HepG2 (cell line): ENCODE measurements at regions not wholly inside any gene's neighbourhood (a gene's known extent, or its start where the extent isn't known, plus 50 kb on each side); places are given as distances from the start of the nearest gene placed in this dataset.

Experiments used
- ATAC-seq: fragments of 200-7000 bp; cut with Tn5 transposase; 3 replicates; pipeline ENCODE4 v1.9.1; 2020; ENCODE audit warnings: mild to moderate bottlenecking, moderate library complexity
- BruUV-seq: library from RNA; stranded (reverse); fragments of 400-500 nt; replicated peaks from 2 replicates; lab custom pipeline; 2021; lab: Mats Ljungman, UMichigan
- CTCF ChIA-PET: fragments of 300-600 bp; formaldehyde crosslinking; extraction: SDS; loops from one replicate; lab custom pipeline; 2021; ENCODE audit warnings: low total read pairs, inconsistent platforms, low intra/inter-chr PET ratio; lab: Yijun Ruan, JAX
- POLR2A ChIA-PET: fragments of 350-600 bp; sonication (Branson Sonifier 250); formaldehyde crosslinking; loops from one replicate; lab custom pipeline; 2020; ENCODE audit warnings: antibody characterized with exemption, inconsistent platforms; lab: Yijun Ruan, JAX
- DNase-seq: peaks from one replicate; pipeline ENCODE4 v3.0.0-alpha.2; 2015; ENCODE audit warnings: low spot score
- FAIRE-seq: peaks from 3 replicates; lab custom pipeline; 2011; peaks lifted over from hg19 to GRCh38; lab: Jason Lieb, UNC
- H2AFZ ChIP-seq: one replicate; pipeline ENCODE4 v1.6.1; 2011; ENCODE audit warnings: low read length, inconsistent platforms
- H3K27ac ChIP-seq: fragments of 300-600 bp; 3 replicates; pipeline ENCODE4 v1.8.0; 2011; ENCODE audit warnings: mixed run types, mild to moderate bottlenecking, mixed read lengths, low read length, inconsistent platforms; ENCODE audit not compliant: insufficient read depth; ENCODE audit errors: extremely low read length
- H3K27me3 ChIP-seq, 2 experiments: fragments of 200-600 bp in 1 of 2; 2 replicates in 1 of 2; 3 replicates in 1 of 2; pipeline versions ENCODE4 v1.6.0 to v1.8.0; 2011; ENCODE audit warnings: low read length in 2 of 2, mild to moderate bottlenecking in 2 of 2, moderate library complexity in 2 of 2, inconsistent platforms in 1 of 2; ENCODE audit not compliant: insufficient read depth in 2 of 2, control insufficient read depth in 1 of 2
- H3K36me3 ChIP-seq, 2 experiments: fragments of 200-600 bp in 1 of 2; replicated peaks in 1 of 2; 2 replicates in 1 of 2; 3 replicates in 1 of 2; pipeline versions ENCODE4 v1.5.1 to v1.8.0; 2011; ENCODE audit warnings: low read length in 2 of 2, inconsistent platforms in 1 of 2; ENCODE audit not compliant: insufficient read depth in 2 of 2, control insufficient read depth in 1 of 2
- H3K4me1 ChIP-seq: 2 replicates; pipeline ENCODE4 v1.5.1; 2012; ENCODE audit warnings: low read length, inconsistent platforms; ENCODE audit not compliant: insufficient read depth
- H3K4me2 ChIP-seq: 2 replicates; pipeline ENCODE4 v1.6.0; 2011; ENCODE audit warnings: low read depth, low read length, inconsistent platforms
- H3K4me3 ChIP-seq, 3 experiments: fragments of 200-600 bp in 1 of 3; sonication (generic), shearing (Covaris generic) in 1 of 3; replicated peaks in 1 of 3; 2 replicates each; pipeline ENCODE4 v1.5.1; 2011 to 2016; ENCODE audit warnings: low read length in 3 of 3, inconsistent platforms in 2 of 3, low read depth in 2 of 3, mild to moderate bottlenecking in 2 of 3, control low read depth in 1 of 3, mixed read lengths in 1 of 3; ENCODE audit not compliant: insufficient read depth in 1 of 3
- H3K79me2 ChIP-seq: one replicate; pipeline ENCODE4 v1.6.1; 2011; ENCODE audit warnings: low read length, inconsistent platforms; ENCODE audit not compliant: insufficient read depth
- H3K9ac ChIP-seq: 2 replicates; pipeline ENCODE4 v1.6.0; 2011; ENCODE audit warnings: mild to moderate bottlenecking, low read depth, low read length, inconsistent platforms; ENCODE audit not compliant: insufficient read depth
- H3K9me3 ChIP-seq: 2 replicates; pipeline ENCODE4 v1.5.1; 2012; ENCODE audit warnings: mild to moderate bottlenecking, low read length
- H4K20me1 ChIP-seq: 2 replicates; pipeline ENCODE4 v1.6.0; 2011; ENCODE audit warnings: inconsistent platforms, mild to moderate bottlenecking, low read length, moderate library complexity; ENCODE audit not compliant: insufficient read depth
- FOXA3 ChIP-seq: IDR thresholded peaks from 2 replicates; pipeline ENCODE4 v1.6.1; 2016; ENCODE audit warnings: missing genetic modification reagents, missing compliant biosample characterization
- HBP1 ChIP-seq: IDR thresholded peaks from 2 replicates; pipeline ENCODE4 v1.6.1; 2016; ENCODE audit warnings: low read depth, control low read depth
- HNRNPLL ChIP-seq: fragments of 200-400 bp; formaldehyde crosslinking; IDR thresholded peaks from 2 replicates; pipeline ENCODE4 v1.6.1; 2017; ENCODE audit warnings: mild to moderate bottlenecking, low read depth, low read length; ENCODE audit not compliant: poor library complexity, severe bottlenecking
- KLF11 ChIP-seq: IDR thresholded peaks from 2 replicates; pipeline ENCODE4 v1.6.1; 2016; ENCODE audit warnings: missing compliant biosample characterization
- PAXIP1 ChIP-seq: sonication (generic); formaldehyde crosslinking; conservative IDR thresholded peaks from 2 replicates; pipeline ENCODE4 v1.4.0; 2020; ENCODE audit warnings: mild to moderate bottlenecking, missing genetic modification reagents, moderate library complexity
- REL ChIP-seq: sonication (generic); formaldehyde crosslinking; conservative IDR thresholded peaks from 2 replicates; pipeline ENCODE4 v1.8.0; 2022; ENCODE audit warnings: mild to moderate bottlenecking, missing genetic modification reagents, moderate library complexity
- RFX1 ChIP-seq: fragments of 450-650 bp; IDR thresholded peaks from 2 replicates; pipeline ENCODE4 v1.6.1; 2017
- SP4 ChIP-seq: sonication (generic); formaldehyde crosslinking; IDR thresholded peaks from 2 replicates; pipeline ENCODE4 v1.8.1; 2023; ENCODE audit warnings: mild to moderate bottlenecking, missing genetic modification reagents
- ZNF761 ChIP-seq: sonication (generic); formaldehyde crosslinking; conservative IDR thresholded peaks from 2 replicates; pipeline ENCODE4 v1.4.0; 2020; ENCODE audit warnings: mild to moderate bottlenecking, missing genetic modification reagents
- ZNF816 ChIP-seq: sonication (generic); formaldehyde crosslinking; IDR thresholded peaks from 2 replicates; pipeline ENCODE4 v1.8.0; 2022; ENCODE audit warnings: missing genetic modification reagents, mild to moderate bottlenecking, borderline replicate concordance
- ZNF83 ChIP-seq: sonication (generic); formaldehyde crosslinking; IDR thresholded peaks from 2 replicates; pipeline ENCODE4 v1.4.0; 2020; ENCODE audit warnings: missing genetic modification reagents, mild to moderate bottlenecking, borderline replicate concordance
- ZNF841 ChIP-seq: sonication (generic); formaldehyde crosslinking; IDR thresholded peaks from 2 replicates; pipeline ENCODE4 v1.8.1; 2023; ENCODE audit warnings: missing genetic modification reagents, borderline replicate concordance
- WGBS: methylation state at CpG from one replicate; pipeline ENCODE4 v1.1.6; 2017; ENCODE audit warnings: low lambda C conversion rate; 5-methylcytosine and 5-hydroxymethylcytosine counted together
- in situ Hi-C: cut with HindIII; loops from 2 replicates; pipeline ENCODE4 v1.10.0; 2017; ENCODE audit warnings: low pct_unique_long_range_greater_than_20kb; ENCODE audit not compliant: extremely low pct_ligation_motif_present
- intact Hi-C: fragments of 100-400 bp; cut with micrococcal nuclease; formaldehyde crosslinking; loops from one replicate; pipeline ENCODE4 v1.10.0; 2022; ENCODE audit not compliant: unreplicated experiment

GRCh38 chr15:98447069-98447468, 201.3 kb upstream of the IGF1R start:
- CTCF ChIA-PET = no interaction called here
- peaks cover 0 to 66% of the 10 kb centered on the region in 2 experiments for H3K27me3 ChIP-seq
- H3K4me1 ChIP-seq = no peaks in the 10 kb centered on the region
- H2AFZ ChIP-seq = no peak overlapping the region
- ATAC-seq (no peak), DNase-seq (no peak), FAIRE-seq (no peak)
- no peaks in the 10 kb centered on the region for H3K9me3 ChIP-seq
- in situ Hi-C loops (no loop called here), intact Hi-C loops (no loop called here)
- no peaks in the 10 kb centered on the region for H3K79me2 ChIP-seq
- H3K9ac ChIP-seq = no peak overlapping the region
- H4K20me1 ChIP-seq = no peaks in the 10 kb centered on the region
- no peaks in the 10 kb centered on the region for H3K36me3 ChIP-seq
- H3K4me2 ChIP-seq = no peak overlapping the region
- WGBS = 6% methylated on average over 7 of the region's 8 CpGs
- H3K4me3 ChIP-seq = no peak overlapping the region
- no TSS peak for BruUV-seq
- POLR2A ChIA-PET = no interaction called here
- TF ChIP-seq REL (CRISPR knock-in tag) = no peak
- TF ChIP-seq ZNF761 (CRISPR knock-in tag) = no peak
- no peak for TF ChIP-seq ZNF816 (CRISPR knock-in tag)
- H3K27ac ChIP-seq = no peak overlapping the region

- no peak for ATAC-seq
- in situ Hi-C loops (no loop called here), intact Hi-C loops (no loop called here)
- no peak for FAIRE-seq
- CTCF ChIA-PET = no interaction called here
- POLR2A ChIA-PET = no interaction called here
- no peaks in the 10 kb centered on the region for H3K36me3 ChIP-seq
- H4K20me1 ChIP-seq = no peaks in the 10 kb centered on the region
- no TSS peak for BruUV-seq
- H3K27me3 ChIP-seq = peaks cover 0 to 39% of the 10 kb centered on the region in 2 experiments; a peak in 4 of 5 replicates
- H3K4me3 ChIP-seq = no peak overlapping the region
- H3K4me2 ChIP-seq = no peak overlapping the region
- no peak overlapping the region for H3K27ac ChIP-seq
- WGBS = 45% methylated on average over 11 of the region's 11 CpGs
- no peak for DNase-seq
- H3K4me1 ChIP-seq = no peaks in the 10 kb centered on the region
- H3K9me3 ChIP-seq = no peaks in the 10 kb centered on the region
- H3K79me2 ChIP-seq = no peaks in the 10 kb centered on the region
- no peak overlapping the region for H3K9ac ChIP-seq
- no peak overlapping the region for H2AFZ ChIP-seq
- TF ChIP-seq SP4 (CRISPR knock-in tag) = no peak
- no peak for TF ChIP-seq HNRNPLL
- TF ChIP-seq ZNF841 (CRISPR knock-in tag) = no peak
- TF ChIP-seq RFX1 = no peak
- TF ChIP-seq FOXA3 (CRISPR knock-in tag) = no peak
- no peak for TF ChIP-seq ZNF83 (CRISPR knock-in tag)
- TF ChIP-seq HBP1 (CRISPR knock-in tag) = no peak
- TF ChIP-seq KLF11 (CRISPR knock-in tag) = no peak
- TF ChIP-seq PAXIP1 (CRISPR knock-in tag) = no peak
Observed at GRCh38 chr15:98451236-98451635, 197.1 kb upstream of the IGF1R start.
